BJ (cell line): ENCODE measurements at regions not wholly inside any gene's neighbourhood (a gene's known extent, or its start where the extent isn't known, plus 50 kb on each side); places are given as distances from the start of the nearest gene placed in this dataset.

ENCODE experiments used
- CTCF ChIA-PET: fragments of 350-600 bp; formaldehyde crosslinking; extraction: SDS; loops from one replicate; lab custom pipeline; 2021; ENCODE audit warnings: antibody characterized with exemption, inconsistent platforms; lab: Yijun Ruan, JAX
- POLR2A ChIA-PET: fragments of 300-600 bp; sonication (Branson Sonifier 250); formaldehyde crosslinking; extraction: SDS; loops from one replicate; lab custom pipeline; 2021; ENCODE audit warnings: antibody characterized with exemption; lab: Charles Lee
- DNase-seq: peaks from one replicate; pipeline ENCODE4 v3.0.0-alpha.2; 2011; ENCODE audit warnings: low read depth
- H3K27me3 ChIP-seq: 2 replicates; pipeline ENCODE4 v1.6.0; 2011; ENCODE audit warnings: low read length; ENCODE audit not compliant: control insufficient read depth, insufficient read depth
- H3K36me3 ChIP-seq: 2 replicates; pipeline ENCODE4 v1.5.1; 2011; ENCODE audit warnings: low read length; ENCODE audit not compliant: control insufficient read depth, insufficient read depth
- H3K4me3 ChIP-seq: 2 replicates; pipeline ENCODE4 v1.5.1; 2011; ENCODE audit warnings: low read depth, mild to moderate bottlenecking, control low read depth, low read length
- CTCF ChIP-seq: IDR thresholded peaks from 2 replicates; pipeline ENCODE4 v1.5.1; 2011; ENCODE audit warnings: low read depth, mild to moderate bottlenecking, control low read depth, inconsistent platforms, low read length, moderate library complexity; ENCODE audit not compliant: insufficient read depth

- no peaks in the 10 kb centered on the region; the same call in none of the 2 replicates for H3K27me3 ChIP-seq
- no peak for DNase-seq
- no peak overlapping the region for H3K4me3 ChIP-seq
- no peaks in the 10 kb centered on the region for H3K36me3 ChIP-seq
- POLR2A ChIA-PET, result no interaction called here
- TF ChIP-seq CTCF, result no peak
- CTCF ChIA-PET, result no interaction called here
Observed at GRCh38 chr5:71974165-71974564, 133.1 kb upstream of the MAP1B start.

GRCh38 chr5:71974622-71975021, 132.7 kb upstream of the MAP1B start:
- POLR2A ChIA-PET, result no interaction called here
- CTCF ChIA-PET, result no interaction called here
- H3K27me3 ChIP-seq, result no peaks in the 10 kb centered on the region; the same call in none of the 2 replicates
- no peak overlapping the region for H3K4me3 ChIP-seq
- DNase-seq, result no peak
- TF ChIP-seq CTCF, result no peak
- H3K36me3 ChIP-seq, result no peaks in the 10 kb centered on the region

- TF ChIP-seq CTCF, result no peak
Observed at GRCh38 chr5:71976449-71976848, 130.8 kb upstream of the MAP1B start.

GRCh38 chr5:71977311-71977710, 130.0 kb upstream of the MAP1B start:
- no peak for DNase-seq
- POLR2A ChIA-PET, result no interaction called here
- TF ChIP-seq CTCF, result no peak
- no peak overlapping the region for H3K4me3 ChIP-seq
- CTCF ChIA-PET, result no interaction called here
- H3K36me3 ChIP-seq, result no peaks in the 10 kb centered on the region
- H3K27me3 ChIP-seq, result no peaks in the 10 kb centered on the region; the same call in none of the 2 replicates

More at GRCh38 chr5:71976449-71976848, 130.8 kb upstream of the MAP1B start:
- Histone ChIP-seq H3K27me3 (no peaks in the 10 kb centered on the region; the same call in none of the 2 replicates), H3K4me3 (no peak overlapping the region), H3K36me3 (no peaks in the 10 kb centered on the region)
- POLR2A ChIA-PET, result no interaction called here
- CTCF ChIA-PET, result interaction anchor here (1.6 kb wide), 1 partner anchor 9 kb away, joined by 4 read pairs; no protein-coding TSS in a partner anchor
- DNase-seq, result no peak

- H3K27me3 ChIP-seq, result no peaks in the 10 kb centered on the region; the same call in none of the 2 replicates
- no peak for TF ChIP-seq CTCF
- H3K36me3 ChIP-seq, result no peaks in the 10 kb centered on the region
- H3K4me3 ChIP-seq, result no peak overlapping the region
- ChIA-PET POLR2A (no interaction called here), CTCF (no interaction called here)
- DNase-seq, result no peak
Observed at GRCh38 chr5:71978216-71978615, 129.1 kb upstream of the MAP1B start.
